IMR-90 (cell line): ENCODE measurements at regions not wholly inside any gene's neighbourhood (a gene's known extent, or its start where the extent isn't known, plus 50 kb on each side); places are given as distances from the start of the nearest gene placed in this dataset.

Source experiments
- ATAC-seq: fragments of 200-7000 bp; cut with Tn5 transposase; 2 replicates; pipeline ENCODE4 v1.9.1; 2020; ENCODE audit warnings: low read depth, mild to moderate bottlenecking, moderate library complexity
- BruUV-seq: library from RNA; stranded (reverse); fragments of 400-500 nt; replicated peaks from 2 replicates; lab custom pipeline; 2021; lab: Mats Ljungman, UMichigan
- CTCF ChIA-PET: fragments of 300-600 bp; formaldehyde crosslinking; extraction: SDS; loops from one replicate; lab custom pipeline; 2021; ENCODE audit warnings: antibody characterized with exemption; lab: Yijun Ruan, JAX
- POLR2A ChIA-PET: fragments of 300-600 bp; sonication (Branson Sonifier 250); formaldehyde crosslinking; loops from one replicate; lab custom pipeline; 2022; ENCODE audit warnings: antibody characterized with exemption; ENCODE audit not compliant: unreplicated experiment; lab: Charles Lee
- DNase-seq: peaks from one replicate; pipeline ENCODE4 v3.0.0; 2013
- H2AFZ ChIP-seq: replicated peaks from 2 replicates; pipeline ENCODE3; 2013; ENCODE audit warnings: low read length, mild to moderate bottlenecking; ENCODE audit not compliant: poor library complexity
- H2AK5ac ChIP-seq: 2 replicates; pipeline ENCODE4 v1.6.1; 2013; ENCODE audit warnings: low read depth, low read length, inconsistent platforms
- H2AK9ac ChIP-seq: replicated peaks from 2 replicates; pipeline ENCODE3; 2013; ENCODE audit warnings: mild to moderate bottlenecking, low read depth, low read length, moderate library complexity; ENCODE audit not compliant: poor library complexity
- H2BK120ac ChIP-seq: 2 replicates; pipeline ENCODE4 v1.6.1; 2013; ENCODE audit warnings: low read depth, low read length, inconsistent platforms
- H2BK15ac ChIP-seq: 3 replicates; pipeline ENCODE4 v1.6.1; 2013; ENCODE audit warnings: low read depth, low read length, inconsistent platforms
- H2BK20ac ChIP-seq: 2 replicates; pipeline ENCODE4 v1.6.1; 2013; ENCODE audit warnings: low read depth, mild to moderate bottlenecking, inconsistent platforms, low read length, moderate library complexity
- H2BK5ac ChIP-seq: 2 replicates; pipeline ENCODE4 v1.6.1; 2013; ENCODE audit warnings: mild to moderate bottlenecking, low read depth, low read length, inconsistent platforms; ENCODE audit not compliant: poor library complexity, severe bottlenecking
- H3K14ac ChIP-seq: replicated peaks from 2 replicates; pipeline ENCODE4 v1.6.1; 2013; ENCODE audit warnings: low read depth, low read length, inconsistent platforms
- H3K18ac ChIP-seq: 2 replicates; pipeline ENCODE4 v1.6.1; 2013; ENCODE audit warnings: low read depth, low read length, control low read depth
- H3K23ac ChIP-seq: 2 replicates; pipeline ENCODE4 v1.6.1; 2013; ENCODE audit warnings: low read depth, low read length, inconsistent platforms
- H3K27ac ChIP-seq: 2 replicates; pipeline ENCODE4 v1.5.1; 2013; ENCODE audit warnings: mild to moderate bottlenecking, control low read depth, low read length; ENCODE audit not compliant: insufficient read depth
- H3K27me3 ChIP-seq: 2 replicates; pipeline ENCODE4 v1.6.1; 2013; ENCODE audit warnings: low read length; ENCODE audit not compliant: control insufficient read depth, insufficient read depth
- H3K36me3 ChIP-seq: 2 replicates; pipeline ENCODE4 v1.6.1; 2013; ENCODE audit warnings: low read length, mixed read lengths; ENCODE audit not compliant: control insufficient read depth, insufficient read depth
- H3K4ac ChIP-seq: 2 replicates; pipeline ENCODE4 v1.6.1; 2013; ENCODE audit warnings: low read depth, low read length, inconsistent platforms
- H3K4me1 ChIP-seq: 2 replicates; pipeline ENCODE4 v1.6.1; 2013; ENCODE audit warnings: low read length, mixed read lengths; ENCODE audit not compliant: control insufficient read depth, insufficient read depth
- H3K4me2 ChIP-seq: 2 replicates; pipeline ENCODE4 v1.6.1; 2013; ENCODE audit warnings: low read depth, mild to moderate bottlenecking, control low read depth, low read length, moderate library complexity
- H3K4me3 ChIP-seq: 2 replicates; pipeline ENCODE4 v1.5.1; 2013; ENCODE audit warnings: low read depth, mild to moderate bottlenecking, control low read depth, low read length, moderate library complexity; ENCODE audit not compliant: insufficient read depth
- H3K56ac ChIP-seq: 2 replicates; pipeline ENCODE4 v1.6.1; 2013; ENCODE audit warnings: low read length, inconsistent platforms; ENCODE audit not compliant: insufficient read depth; ENCODE audit errors: extremely low read depth
- H3K79me1 ChIP-seq, 2 experiments: 2 replicates each; pipeline ENCODE4 v1.6.1; 2013; ENCODE audit warnings: low read length in 2 of 2, inconsistent platforms in 1 of 2, low read depth in 1 of 2
- H3K9ac ChIP-seq: 2 replicates; pipeline ENCODE4 v1.6.1; 2013; ENCODE audit warnings: low read depth, low read length, control low read depth
- H3K9me1 ChIP-seq: 2 replicates; pipeline ENCODE4 v1.6.1; 2013; ENCODE audit warnings: low read length, inconsistent platforms; ENCODE audit not compliant: insufficient read depth
- H3K9me3 ChIP-seq: 2 replicates; pipeline ENCODE4 v1.6.1; 2013; ENCODE audit warnings: low read length; ENCODE audit not compliant: control insufficient read depth, insufficient read depth
- H4K20me1 ChIP-seq: 2 replicates; pipeline ENCODE4 v1.6.1; 2013; ENCODE audit warnings: low read length, inconsistent platforms; ENCODE audit not compliant: insufficient read depth
- H4K5ac ChIP-seq: 2 replicates; pipeline ENCODE4 v1.6.1; 2013; ENCODE audit warnings: mild to moderate bottlenecking, low read depth, low read length, control low read depth
- H4K8ac ChIP-seq, 2 experiments: 2 replicates each; pipeline ENCODE4 v1.6.1; 2013; ENCODE audit warnings: low read depth in 2 of 2, low read length in 2 of 2, control low read depth in 1 of 2, inconsistent platforms in 1 of 2
- H4K91ac ChIP-seq: 2 replicates; pipeline ENCODE4 v1.6.1; 2013; ENCODE audit warnings: low read depth, low read length, inconsistent platforms; ENCODE audit not compliant: insufficient read depth
- BHLHE40 ChIP-seq: fragments of 150-350 bp; IDR thresholded peaks from 2 replicates; pipeline ENCODE4 v1.6.1; 2016; ENCODE audit warnings: mild to moderate bottlenecking, low read depth, low read length
- CEBPB ChIP-seq: IDR thresholded peaks from 2 replicates; pipeline ENCODE4 v1.6.1; 2012; ENCODE audit warnings: low read depth, low read length, improper control_type of control experiment
- CHD1 ChIP-seq: IDR thresholded peaks from 2 replicates; pipeline ENCODE4 v1.6.1; 2012; ENCODE audit warnings: low read depth, low read length, improper control_type of control experiment
- CTCF ChIP-seq: conservative IDR thresholded peaks from 2 replicates; pipeline ENCODE4 v1.5.1; 2012; ENCODE audit warnings: mild to moderate bottlenecking, low read depth, low read length, improper control_type of control experiment
- FOS ChIP-seq: fragments of 150-350 bp; IDR thresholded peaks from 2 replicates; pipeline ENCODE4 v1.6.1; 2016; ENCODE audit warnings: low read depth, low read length
- MXI1 ChIP-seq: IDR thresholded peaks from 2 replicates; pipeline ENCODE4 v1.6.1; 2012; ENCODE audit warnings: low read depth, mild to moderate bottlenecking, low read length, moderate library complexity, borderline replicate concordance
- POLR2A ChIP-seq: IDR thresholded peaks from 2 replicates; pipeline ENCODE4 v1.6.1; 2012; ENCODE audit warnings: mild to moderate bottlenecking, low read depth, low read length
- RAD21 ChIP-seq: IDR thresholded peaks from 2 replicates; pipeline ENCODE4 v1.6.1; 2012; ENCODE audit warnings: low read length, improper control_type of control experiment
- RCOR1 ChIP-seq: IDR thresholded peaks from 2 replicates; pipeline ENCODE4 v1.6.1; 2012; ENCODE audit warnings: mild to moderate bottlenecking, low read length, improper control_type of control experiment; ENCODE audit not compliant: insufficient replicate concordance
- USF2 ChIP-seq: fragments of 150-350 bp; IDR thresholded peaks from 2 replicates; pipeline ENCODE4 v1.6.1; 2017; ENCODE audit warnings: mild to moderate bottlenecking, antibody characterized with exemption, low read length, low read depth
- WGBS, 2 experiments: methylation state at CpG; one replicate each; pipeline versions ENCODE4 v1.1.5 to v1.1.7; 2013; ENCODE audit warnings: missing lambda C conversion rate in 2 of 2; ENCODE audit not compliant: insufficient read length in 1 of 2; ENCODE audit errors: extremely low coverage in 2 of 2; 5-methylcytosine and 5-hydroxymethylcytosine counted together
- dilution Hi-C: fragments of 300-500 bp; cut with HindIII; formaldehyde crosslinking; loops from one replicate; pipeline ENCODE4 v1.14.3; 2018; ENCODE audit warnings: low sequenced_read_pairs; ENCODE audit not compliant: unreplicated experiment
- in situ Hi-C: fragments of 300-500 bp; cut with MboI; formaldehyde crosslinking; loops from 3 replicates; pipeline ENCODE4 v1.14.3; 2019; ENCODE audit warnings: low sequenced_read_pairs, inconsistent platforms, mixed read lengths
- intact Hi-C: fragments of 100-400 bp; cut with micrococcal nuclease; formaldehyde crosslinking; loops from 2 replicates; pipeline ENCODE4 v1.10.0; 2022

GRCh38 chr5:163682234-163682633, 176.8 kb downstream of the MAT2B start:
- Histone ChIP-seq H2BK5ac (no peak overlapping the region), H3K79me1 (no peaks in the 10 kb centered on the region), H3K23ac (no peak overlapping the region), H3K9ac (no peak overlapping the region), H3K18ac (no peak overlapping the region), H3K27me3 (no peaks in the 10 kb centered on the region), H3K14ac (no peak overlapping the region), H4K8ac (no peak overlapping the region), H3K56ac (no peak overlapping the region), H3K4me2 (no peak overlapping the region), H2BK120ac (no peak overlapping the region), H3K4ac (no peak overlapping the region), H3K9me1 (no peaks in the 10 kb centered on the region), H3K27ac (no peak overlapping the region), H3K4me3 (no peak overlapping the region), H4K91ac (no peak overlapping the region), H3K4me1 (no peaks in the 10 kb centered on the region), H2AK9ac (no peak overlapping the region), H4K20me1 (no peaks in the 10 kb centered on the region), H2BK15ac (no peak overlapping the region), H3K9me3 (no peaks in the 10 kb centered on the region), H4K5ac (no peak overlapping the region), H2AFZ (no peak overlapping the region), H2BK20ac (no peak overlapping the region), H3K36me3 (no peaks in the 10 kb centered on the region), H2AK5ac (no peak overlapping the region)
- DNase-seq, result no peak
- TF ChIP-seq RAD21 (no peak), CEBPB (no peak), USF2 (no peak), FOS (no peak), CTCF (no peak), BHLHE40 (no peak), CHD1 (no peak), MXI1 (no peak), RCOR1 (no peak), POLR2A (no peak)
- ChIA-PET CTCF (no interaction called here), POLR2A (no interaction called here)
- dilution Hi-C loops, result no loop called here
- intact Hi-C loops, result no loop called here
- no peak for ATAC-seq
- WGBS, 2 experiments, result no CpG with 5 or more reads among the region's 1 CpG
- in situ Hi-C loops, result no loop called here
- no TSS peak for BruUV-seq
